ENCODE measurements at regions not wholly inside any gene's neighbourhood (a gene's known extent, or its start where the extent isn't known, plus 50 kb on each side); places are given as distances from the start of the nearest gene placed in this dataset.

DNA sequence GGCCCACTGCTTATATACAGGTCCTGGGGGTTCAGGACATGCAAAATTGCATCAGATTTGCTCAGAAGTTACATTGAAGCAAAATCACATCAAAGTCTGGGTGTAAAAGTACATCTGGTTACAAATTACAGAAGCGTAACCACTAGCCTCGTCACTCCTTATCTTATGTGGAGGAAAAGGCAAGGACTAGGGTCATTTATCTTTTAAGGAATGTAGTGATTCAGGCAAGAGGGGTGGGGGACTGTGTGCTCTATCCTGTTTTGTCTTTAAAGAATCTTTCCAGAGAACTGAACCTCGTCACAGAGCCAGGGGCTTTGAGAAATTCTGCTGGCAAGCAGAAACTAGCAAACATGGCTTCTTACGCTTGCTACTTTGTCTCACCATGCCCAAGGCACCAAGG lies 61.1 kb upstream of the RAB4A start:
- no peak for DNase-seq (ENCODE audit: low spot score)

DNA sequence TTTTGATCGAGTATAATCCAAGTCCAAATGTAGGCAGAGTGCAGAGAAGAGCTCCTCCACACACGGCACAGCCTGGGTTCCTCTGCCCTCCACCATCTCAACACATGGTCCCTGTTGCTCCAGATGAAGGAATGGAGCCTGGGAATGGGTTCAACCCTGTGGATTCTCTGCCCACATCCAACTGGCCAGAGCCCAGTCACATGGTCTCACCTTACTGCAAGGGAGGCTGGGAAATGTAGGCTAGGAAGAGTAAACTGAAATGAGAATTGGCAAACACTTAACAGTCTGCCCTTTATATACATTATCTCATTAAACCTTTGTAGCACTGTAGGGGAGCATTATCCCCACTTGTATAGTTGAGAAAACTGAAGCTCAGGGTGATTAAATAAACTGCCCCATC lies 60.1 kb upstream of the RAB4A start:
- no peak for DNase-seq (ENCODE audit: low spot score)

DNA sequence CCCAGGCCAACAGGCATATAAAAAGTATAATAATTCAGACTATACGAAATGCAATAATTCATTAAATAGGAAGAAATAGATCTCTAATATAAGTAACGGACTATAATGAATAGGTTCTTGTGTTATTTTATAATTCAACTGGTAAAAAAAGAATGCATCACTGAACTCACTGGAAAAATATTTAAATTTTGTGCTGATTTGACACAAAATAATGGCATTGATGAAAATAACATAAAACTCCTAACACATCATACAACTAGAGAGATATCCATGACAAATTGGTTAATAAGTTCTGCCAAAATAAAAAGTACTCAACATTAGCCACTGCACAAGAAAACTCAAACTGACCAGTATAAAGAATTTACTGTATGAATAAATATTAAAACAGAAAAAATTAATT lies 57.1 kb upstream of the RAB4A start:
- DNase-seq (ENCODE audit: low spot score), result no peak

DNA sequence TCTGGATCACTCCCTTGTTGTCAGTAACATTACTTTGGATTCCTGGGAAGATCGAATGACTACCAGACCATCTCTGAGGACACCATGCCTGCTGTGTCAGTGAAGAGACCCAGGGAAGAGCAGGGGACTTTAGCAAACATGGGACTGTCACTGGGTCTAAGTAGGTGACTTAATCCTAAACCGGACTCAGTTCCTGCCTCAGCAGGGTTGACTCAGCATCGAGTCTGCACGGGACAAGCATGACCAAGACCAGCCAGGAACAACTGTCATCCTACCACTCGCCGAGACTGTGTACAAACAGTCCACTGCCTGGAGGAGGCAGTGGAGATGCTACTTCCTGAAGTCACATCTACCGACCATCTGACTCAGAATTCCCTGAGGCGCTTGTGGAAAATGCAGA lies 53.2 kb upstream of the RAB4A start:
- no peak for DNase-seq (ENCODE audit: low spot score)

DNA sequence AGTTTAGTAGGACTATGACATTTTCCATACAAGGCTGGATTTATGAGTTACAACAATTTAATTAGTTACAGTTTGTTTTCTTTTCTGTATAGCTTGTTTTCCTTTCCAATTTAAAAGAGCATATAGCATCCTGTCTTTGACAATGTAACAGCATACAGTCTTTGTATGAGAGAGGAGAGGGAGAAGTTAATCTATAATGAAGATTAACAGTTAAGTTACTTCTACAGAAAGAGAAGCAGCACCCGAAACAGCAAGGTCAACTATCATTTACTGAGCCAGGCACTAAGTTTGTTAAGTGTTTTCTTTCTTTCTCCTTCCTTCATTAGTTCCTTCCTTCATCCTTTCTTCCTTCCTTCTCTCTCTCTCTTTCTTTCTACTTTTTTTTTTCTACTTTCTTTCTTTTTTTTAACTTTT lies 52.3 kb upstream of the RAB4A start:
- DNase-seq (ENCODE audit: low spot score), result no peak

DNA sequence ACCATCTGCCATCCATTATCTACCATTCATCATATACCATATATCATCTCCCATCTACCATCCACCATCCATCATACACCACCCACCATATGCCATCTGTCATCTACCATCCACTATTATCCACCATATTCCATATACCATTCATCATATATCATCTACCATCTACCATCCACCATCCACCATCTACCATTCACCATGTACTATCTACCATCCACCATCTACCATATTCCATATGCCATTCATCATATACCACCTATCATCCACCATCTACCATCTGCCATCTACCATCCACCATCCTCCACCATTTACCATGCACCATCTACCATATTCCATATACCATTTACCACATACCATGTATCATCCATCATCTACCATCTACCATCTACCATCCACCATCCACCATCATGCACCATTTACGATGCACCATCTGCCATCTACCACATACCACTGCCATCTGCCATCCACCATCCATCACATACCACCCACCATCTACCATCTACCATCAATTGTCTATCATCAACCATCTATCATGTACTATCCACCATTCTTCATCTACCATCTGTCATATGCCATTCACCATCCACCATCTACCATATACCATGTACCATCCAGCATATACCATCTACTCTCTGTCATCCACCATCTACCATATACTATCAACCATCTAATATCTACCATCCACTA lies 50.6 kb upstream of the RAB4A start:
- DNase-seq (ENCODE audit: low spot score), result no peak

DNA sequence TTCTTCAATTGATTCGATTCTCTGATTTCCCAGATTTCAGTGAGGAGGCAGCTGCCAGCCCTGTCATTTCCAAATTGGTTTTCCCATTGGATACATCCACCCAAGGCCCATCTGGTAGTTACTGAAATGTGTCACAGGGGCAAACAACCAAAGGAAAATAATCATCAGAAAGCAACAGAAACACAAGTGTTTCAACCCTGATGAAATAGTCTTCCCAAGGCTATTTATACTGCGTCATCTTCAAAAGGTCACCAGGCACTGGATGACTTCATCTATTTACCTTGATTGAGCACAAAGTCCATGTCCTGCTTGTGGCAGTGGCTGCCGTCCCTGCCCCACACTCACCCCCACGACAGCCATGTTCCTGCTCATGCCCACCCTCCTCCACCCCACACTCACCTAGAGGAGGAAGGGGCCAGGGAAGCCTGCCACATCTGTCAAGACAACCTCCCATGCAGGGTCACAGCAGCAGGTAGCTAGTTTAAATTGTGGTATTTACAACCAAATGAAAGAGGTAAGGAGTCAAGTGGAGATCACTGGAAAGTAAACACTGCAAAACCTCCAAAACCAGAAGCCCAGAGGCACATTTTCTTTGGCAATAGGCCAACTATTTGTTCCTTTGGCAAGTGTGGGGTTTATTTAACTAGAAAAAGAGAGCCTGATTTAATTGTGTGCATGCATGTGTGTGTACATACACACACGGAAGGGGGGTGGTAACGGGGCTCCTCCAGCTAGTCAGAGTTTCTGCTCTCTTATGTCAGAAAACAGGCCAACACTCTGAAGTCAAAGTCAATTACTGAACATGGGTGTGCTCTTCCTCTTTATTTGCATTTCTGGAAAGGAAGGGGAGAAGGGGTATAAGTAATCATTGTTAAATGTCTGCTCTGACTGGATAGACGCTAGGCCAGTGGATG lies 49.5 kb upstream of the RAB4A start:
- no peak for DNase-seq (ENCODE audit: low spot score)
